Suprapubic skin (tissue), 4 donors: ENCODE measurements at regions not wholly inside any gene's neighbourhood (a gene's known extent, or its start where the extent isn't known, plus 50 kb on each side); places are given as distances from the start of the nearest gene placed in this dataset.
"Not testable (repeated sequence)": the region's sequence is repeated elsewhere in the genome, so short reads cannot be mapped to it uniquely, and the experiment has no call there.

Experiments
- DNase-seq, 2 donors: peaks; one replicate each; pipeline ENCODE4 v3.0.0-alpha.2; 2019; ENCODE audit warnings: low spot score in 2 of 2
- H3K27ac ChIP-seq: fragments of 200-600 bp; sonication (generic); one replicate; pipeline ENCODE4 v1.5.1; 2019
- H3K27me3 ChIP-seq: fragments of 200-600 bp; sonication (generic); one replicate; pipeline ENCODE4 v1.5.1; 2019
- H3K36me3 ChIP-seq: fragments of 200-600 bp; sonication (generic); one replicate; pipeline ENCODE4 v1.5.1; 2019
- H3K4me1 ChIP-seq: fragments of 200-600 bp; sonication (generic); one replicate; pipeline ENCODE4 v1.5.1; 2019
- H3K4me3 ChIP-seq: fragments of 200-600 bp; sonication (generic); one replicate; pipeline ENCODE4 v1.5.1; 2019; ENCODE audit warnings: mild to moderate bottlenecking
- H3K9me3 ChIP-seq: fragments of 200-600 bp; sonication (generic); one replicate; pipeline ENCODE4 v1.5.1; 2019
- EP300 ChIP-seq: sonication (generic); formaldehyde crosslinking; IDR thresholded peaks from one replicate; pipeline ENCODE4 v1.6.1; 2017; ENCODE audit warnings: antibody characterized with exemption
- POLR2A ChIP-seq, 2 donors: fragments of 450-650 bp; IDR thresholded peaks; one replicate each; pipeline ENCODE4 v1.6.1; 2017; ENCODE audit warnings: antibody characterized with exemption in 2 of 2, mild to moderate bottlenecking in 2 of 2, moderate library complexity in 2 of 2
- POLR2AphosphoS5 ChIP-seq, 3 donors: sonication (generic); formaldehyde crosslinking; IDR thresholded peaks; one replicate each; pipeline ENCODE4 v1.6.1; 2017; ENCODE audit warnings: antibody characterized with exemption in 3 of 3
- WGBS: methylation state at CpG from one replicate; pipeline ENCODE4 v1.1.5; 2018; 5-methylcytosine and 5-hydroxymethylcytosine counted together
- TF ChIP-seq, protein P1 (sequence below), 2 donors: fragments of 200-600 bp in 1 of 2; fragments of 450-650 bp in 1 of 2; sonication (generic) in 1 of 2; IDR thresholded peaks; one replicate each; pipeline ENCODE4 v1.5.1; 2016 to 2019; ENCODE audit warnings: antibody characterized with exemption in 2 of 2, mild to moderate bottlenecking in 1 of 2, moderate library complexity in 1 of 2

DNA sequence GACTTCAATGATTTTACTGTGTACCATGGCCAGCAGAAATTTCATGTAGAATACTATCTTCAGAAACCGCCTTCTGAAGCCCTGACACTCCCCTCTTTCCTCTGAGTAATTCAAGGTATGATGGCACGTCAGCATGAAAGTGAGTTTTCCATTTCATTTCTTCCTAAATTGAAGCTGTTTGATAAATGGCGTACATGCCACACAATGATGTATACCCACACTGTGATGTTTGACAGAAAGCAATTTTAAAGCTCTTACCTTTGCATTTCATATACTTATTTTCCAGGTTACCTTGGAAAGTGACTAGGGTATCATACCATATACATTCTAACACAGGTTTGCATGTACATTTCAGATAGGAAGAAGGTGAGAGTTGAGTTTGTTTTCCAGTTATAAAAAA, 147.9 kb upstream of the LRRC3B start:
- 94% methylated on average over 3 of the region's 3 CpGs for WGBS
- Histone ChIP-seq H3K4me3 (no peak overlapping the region), H3K9me3 (no peaks in the 10 kb centered on the region), H3K36me3 (no peaks in the 10 kb centered on the region), H3K27me3 (no peaks in the 10 kb centered on the region), H3K27ac (no peak overlapping the region), H3K4me1 (no peaks in the 10 kb centered on the region)
- DNase-seq, result no peak
- TF ChIP-seq, protein P1, sequence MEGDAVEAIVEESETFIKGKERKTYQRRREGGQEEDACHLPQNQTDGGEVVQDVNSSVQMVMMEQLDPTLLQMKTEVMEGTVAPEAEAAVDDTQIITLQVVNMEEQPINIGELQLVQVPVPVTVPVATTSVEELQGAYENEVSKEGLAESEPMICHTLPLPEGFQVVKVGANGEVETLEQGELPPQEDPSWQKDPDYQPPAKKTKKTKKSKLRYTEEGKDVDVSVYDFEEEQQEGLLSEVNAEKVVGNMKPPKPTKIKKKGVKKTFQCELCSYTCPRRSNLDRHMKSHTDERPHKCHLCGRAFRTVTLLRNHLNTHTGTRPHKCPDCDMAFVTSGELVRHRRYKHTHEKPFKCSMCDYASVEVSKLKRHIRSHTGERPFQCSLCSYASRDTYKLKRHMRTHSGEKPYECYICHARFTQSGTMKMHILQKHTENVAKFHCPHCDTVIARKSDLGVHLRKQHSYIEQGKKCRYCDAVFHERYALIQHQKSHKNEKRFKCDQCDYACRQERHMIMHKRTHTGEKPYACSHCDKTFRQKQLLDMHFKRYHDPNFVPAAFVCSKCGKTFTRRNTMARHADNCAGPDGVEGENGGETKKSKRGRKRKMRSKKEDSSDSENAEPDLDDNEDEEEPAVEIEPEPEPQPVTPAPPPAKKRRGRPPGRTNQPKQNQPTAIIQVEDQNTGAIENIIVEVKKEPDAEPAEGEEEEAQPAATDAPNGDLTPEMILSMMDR (IDR thresholded peaks at IDR 0.05), result no peak
- TF ChIP-seq POLR2AphosphoS5 (IDR thresholded peaks at IDR 0.05), result no peak
- TF ChIP-seq POLR2A (IDR thresholded peaks at IDR 0.05), result no peak
- no peak for TF ChIP-seq EP300

DNA sequence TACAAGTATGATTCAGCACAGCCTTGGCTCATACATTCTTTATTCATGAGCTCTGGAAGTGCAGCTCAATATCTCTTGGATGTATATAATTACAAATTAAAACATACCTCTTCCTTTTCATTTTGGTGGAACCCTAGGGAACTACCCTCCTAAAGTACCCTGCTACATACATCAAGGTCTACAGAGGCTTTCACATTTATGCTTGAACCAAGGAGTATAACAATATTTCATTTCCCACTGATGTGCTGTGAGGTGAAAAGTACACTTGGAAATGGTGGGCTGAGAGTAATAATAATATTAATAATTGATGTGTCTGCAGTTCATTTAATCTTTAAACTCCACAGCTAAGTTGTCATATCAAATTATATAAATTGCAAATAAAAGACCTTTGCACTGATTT, 142.2 kb upstream of the LRRC3B start:
- no peak overlapping the region for H3K27ac ChIP-seq
- H3K4me1 ChIP-seq, result no peaks in the 10 kb centered on the region
- no peak for DNase-seq
- H3K9me3 ChIP-seq, result no peaks in the 10 kb centered on the region
- H3K4me3 ChIP-seq, result no peak overlapping the region
- TF ChIP-seq POLR2AphosphoS5 (IDR thresholded peaks at IDR 0.05) (no peak), POLR2A (IDR thresholded peaks at IDR 0.05) (no peak), EP300 (no peak)
- TF ChIP-seq, protein P1 (IDR thresholded peaks at IDR 0.05), result no peak
- no peaks in the 10 kb centered on the region for H3K27me3 ChIP-seq
- H3K36me3 ChIP-seq, result no peaks in the 10 kb centered on the region

DNA sequence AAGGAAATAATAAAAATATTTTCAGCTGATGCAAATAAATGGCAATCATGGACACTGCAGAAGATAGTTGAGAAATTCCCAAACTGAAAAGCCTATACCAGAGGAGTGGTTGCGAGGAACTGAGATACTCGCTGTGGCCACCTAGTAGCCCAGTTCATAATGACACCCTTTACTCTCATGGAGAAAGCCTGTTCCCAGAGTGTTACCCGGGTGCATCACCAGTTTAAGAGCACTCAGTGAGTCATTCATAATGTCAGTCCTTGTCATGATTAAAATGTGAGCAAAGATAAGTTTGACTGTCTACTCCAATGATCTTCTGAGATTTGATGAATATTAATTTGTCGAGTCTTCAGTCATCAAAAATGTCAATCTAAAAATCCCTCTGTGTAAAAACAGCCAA, 138.4 kb upstream of the LRRC3B start:
- Histone ChIP-seq H3K4me3 (no peak overlapping the region), H3K27ac (no peak overlapping the region), H3K4me1 (no peaks in the 10 kb centered on the region), H3K36me3 (no peaks in the 10 kb centered on the region), H3K9me3 (no peaks in the 10 kb centered on the region), H3K27me3 (no peaks in the 10 kb centered on the region)
- no peak for DNase-seq
- TF ChIP-seq EP300 (no peak), POLR2AphosphoS5 (IDR thresholded peaks at IDR 0.05) (no peak), POLR2A (IDR thresholded peaks at IDR 0.05) (no peak)
- TF ChIP-seq, protein P1 (IDR thresholded peaks at IDR 0.05), result no peak
- WGBS, result 66% methylated on average over 4 of the region's 4 CpGs

DNA sequence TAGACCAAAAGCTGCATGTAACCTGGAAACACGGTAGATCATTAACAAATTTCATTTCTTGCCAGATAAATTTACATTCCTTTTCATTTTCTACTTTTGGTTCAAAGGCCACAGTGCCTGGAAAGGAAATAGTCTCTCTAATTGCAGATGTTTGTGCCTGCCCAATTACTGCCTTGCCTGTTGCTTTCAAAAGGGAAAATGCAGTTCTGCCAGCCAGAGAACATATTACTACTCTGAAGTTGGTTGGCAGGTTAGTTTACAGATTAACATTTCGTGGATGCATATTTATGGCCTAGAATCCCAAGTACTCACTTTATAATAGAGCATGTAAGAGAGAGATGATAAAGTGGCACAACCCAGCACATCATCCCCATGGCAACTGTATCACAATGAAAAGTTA, 124.3 kb upstream of the LRRC3B start:
- Histone ChIP-seq H3K27me3 (no peaks in the 10 kb centered on the region), H3K4me1 (no peaks in the 10 kb centered on the region), H3K27ac (no peak overlapping the region), H3K4me3 (no peak overlapping the region), H3K9me3 (no peaks in the 10 kb centered on the region), H3K36me3 (no peaks in the 10 kb centered on the region)
- 40% methylated on average over 2 of the region's 2 CpGs for WGBS
- no peak for DNase-seq
- no peak for TF ChIP-seq POLR2A (IDR thresholded peaks at IDR 0.05)
- TF ChIP-seq EP300, result no peak
- TF ChIP-seq POLR2AphosphoS5 (IDR thresholded peaks at IDR 0.05), result no peak
- TF ChIP-seq, protein P1 (IDR thresholded peaks at IDR 0.05), result no peak

DNA sequence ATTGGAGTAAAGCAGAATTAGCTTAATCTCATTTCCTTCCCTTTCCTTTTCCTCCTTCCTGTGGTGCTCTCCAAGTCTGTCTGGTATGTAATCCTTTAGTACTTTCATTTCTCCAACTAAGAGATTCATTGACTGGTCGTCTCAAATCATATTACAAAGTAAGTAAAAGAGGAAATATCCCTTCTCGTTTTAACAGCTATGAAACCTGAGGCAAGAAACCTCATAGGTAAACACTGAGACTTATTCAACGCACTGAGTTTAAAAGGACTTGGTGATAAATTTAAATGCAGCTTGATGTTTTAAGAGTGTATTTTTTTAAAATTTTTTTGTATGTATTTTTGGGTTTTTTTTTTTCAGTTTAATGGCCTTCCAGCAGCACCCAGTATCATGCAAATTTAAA, 117.2 kb upstream of the LRRC3B start:
- WGBS, result 24% methylated on average over 3 of the region's 3 CpGs
- TF ChIP-seq, protein P1 (IDR thresholded peaks at IDR 0.05), result no peak
- no peak for TF ChIP-seq POLR2A (IDR thresholded peaks at IDR 0.05)
- no peak for TF ChIP-seq EP300
- no peak for TF ChIP-seq POLR2AphosphoS5 (IDR thresholded peaks at IDR 0.05)

DNA sequence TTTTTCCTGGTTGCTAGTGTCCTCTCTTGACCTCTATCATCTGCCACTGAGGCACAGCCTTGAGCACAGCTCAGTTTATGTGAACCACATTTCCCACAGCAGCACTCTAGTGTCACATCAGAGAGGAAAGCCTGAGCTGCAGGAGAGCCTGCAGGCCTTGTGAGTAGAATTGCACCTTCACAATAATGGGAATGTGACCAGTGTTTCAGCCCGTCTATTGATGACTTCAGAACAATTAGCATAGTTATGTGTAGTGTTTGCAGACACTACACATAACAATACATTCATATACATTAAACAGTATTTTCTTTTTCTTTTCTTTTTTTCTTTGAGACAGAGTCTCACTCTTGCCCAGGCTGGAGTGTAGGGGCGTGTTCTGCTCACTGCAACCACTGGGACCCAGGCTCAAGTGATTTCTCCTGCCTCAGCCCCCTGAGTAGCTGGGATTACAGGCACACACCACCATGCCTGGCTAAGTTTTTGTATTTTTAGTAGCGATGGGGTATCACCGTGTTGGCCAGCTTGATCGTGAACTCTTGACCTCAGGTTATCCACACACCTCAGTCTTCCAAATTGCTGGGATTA, 108.0 kb upstream of the LRRC3B start:
- WGBS, result 81% methylated on average over 5 of the region's 5 CpGs
- not testable (repeated sequence) for H3K4me3 ChIP-seq

More for the DNA sequence above, 117.2 kb upstream of the LRRC3B start:
- Histone ChIP-seq H3K4me3 (no peak overlapping the region), H3K27ac (no peak overlapping the region), H3K4me1 (no peaks in the 10 kb centered on the region), H3K9me3 (no peaks in the 10 kb centered on the region), H3K27me3 (no peaks in the 10 kb centered on the region), H3K36me3 (no peaks in the 10 kb centered on the region)
- no peak for DNase-seq

More for the DNA sequence above, 108.0 kb upstream of the LRRC3B start:
- not testable (repeated sequence) for H3K36me3 ChIP-seq, H3K4me1 ChIP-seq, H3K9me3 ChIP-seq, H3K27me3 ChIP-seq, DNase-seq, H3K27ac ChIP-seq
